ENCODE measurements at regions not wholly inside any gene's neighbourhood (a gene's known extent, or its start where the extent isn't known, plus 50 kb on each side); places are given as distances from the start of the nearest gene placed in this dataset.

- DNase-seq, result no peak
Measured at GRCh38 chr13:53494406-53494805, 465.8 kb downstream of the OLFM4 start.

GRCh38 chr13:53499576-53500133, 471.0 kb downstream of the OLFM4 start:
- Histone ChIP-seq H3K36me3 (no peaks in the 10 kb centered on the region), H3K27me3 (no peaks in the 10 kb centered on the region), H3K4me3 (no peak overlapping the region), H3K4me1 (no peaks in the 10 kb centered on the region), H3K9me3 (no peaks in the 10 kb centered on the region), H3K27ac (no peak overlapping the region)
- TF ChIP-seq CTCF (IDR thresholded peaks at IDR 0.05) (no peak), POLR2A (IDR thresholded peaks at IDR 0.05) (no peak)
- DNase-seq, result no peak

More at GRCh38 chr13:53494406-53494805, 465.8 kb downstream of the OLFM4 start:
- H3K4me1 ChIP-seq, result no peaks in the 10 kb centered on the region
- H3K36me3 ChIP-seq, result no peaks in the 10 kb centered on the region
- no peaks in the 10 kb centered on the region for H3K9me3 ChIP-seq
- H3K27me3 ChIP-seq, result no peaks in the 10 kb centered on the region
- H3K4me3 ChIP-seq, result no peak overlapping the region
- no peak for TF ChIP-seq POLR2A (IDR thresholded peaks at IDR 0.05)
- no peak for TF ChIP-seq CTCF (IDR thresholded peaks at IDR 0.05)
- no peak overlapping the region for H3K27ac ChIP-seq

- TF ChIP-seq CTCF (IDR thresholded peaks at IDR 0.05) (no peak), POLR2A (IDR thresholded peaks at IDR 0.05) (no peak)
- no peaks in the 10 kb centered on the region for H3K9me3 ChIP-seq
- H3K36me3 ChIP-seq, result no peaks in the 10 kb centered on the region
- H3K4me3 ChIP-seq, result no peak overlapping the region
- DNase-seq, result no peak
- H3K27me3 ChIP-seq, result no peaks in the 10 kb centered on the region
- H3K4me1 ChIP-seq, result no peaks in the 10 kb centered on the region
- H3K27ac ChIP-seq, result no peak overlapping the region
Measured at GRCh38 chr13:53501387-53501786, 472.8 kb downstream of the OLFM4 start.

- DNase-seq, result no peak
- H3K27ac ChIP-seq, result no peak overlapping the region
- H3K9me3 ChIP-seq, result no peaks in the 10 kb centered on the region
- TF ChIP-seq CTCF (IDR thresholded peaks at IDR 0.05), result no peak
- TF ChIP-seq POLR2A (IDR thresholded peaks at IDR 0.05), result no peak
- H3K27me3 ChIP-seq, result no peaks in the 10 kb centered on the region
- no peaks in the 10 kb centered on the region for H3K36me3 ChIP-seq
- H3K4me1 ChIP-seq, result no peaks in the 10 kb centered on the region
- no peak overlapping the region for H3K4me3 ChIP-seq
Measured at GRCh38 chr13:53507741-53508140, 479.1 kb downstream of the OLFM4 start.

- no peak for DNase-seq
- Histone ChIP-seq H3K27ac (no peak overlapping the region), H3K4me3 (no peak overlapping the region), H3K9me3 (no peaks in the 10 kb centered on the region), H3K4me1 (no peaks in the 10 kb centered on the region), H3K27me3 (no peaks in the 10 kb centered on the region), H3K36me3 (no peaks in the 10 kb centered on the region)
- TF ChIP-seq CTCF (IDR thresholded peaks at IDR 0.05), result no peak
- no peak for TF ChIP-seq POLR2A (IDR thresholded peaks at IDR 0.05)
Measured at GRCh38 chr13:53512635-53513034, 484.0 kb downstream of the OLFM4 start.

- Histone ChIP-seq H3K27ac (no peak overlapping the region), H3K27me3 (no peaks in the 10 kb centered on the region), H3K9me3 (no peaks in the 10 kb centered on the region), H3K4me3 (no peak overlapping the region), H3K36me3 (no peaks in the 10 kb centered on the region), H3K4me1 (no peaks in the 10 kb centered on the region)
- no peak for TF ChIP-seq POLR2A (IDR thresholded peaks at IDR 0.05)
- TF ChIP-seq CTCF (IDR thresholded peaks at IDR 0.05), result no peak
- no peak for DNase-seq
Measured at GRCh38 chr13:53513226-53513625, 484.6 kb downstream of the OLFM4 start.
